Astrocyte of the spinal cord (primary cell): ENCODE measurements at regions not wholly inside any gene's neighbourhood (a gene's known extent, or its start where the extent isn't known, plus 50 kb on each side); places are given as distances from the start of the nearest gene placed in this dataset.

ENCODE experiments used
- DNase-seq: peaks from one replicate; pipeline ENCODE4 v3.0.0; 2011; ENCODE audit warnings: low read depth, low spot score
- H3K4me3 ChIP-seq: 2 replicates; pipeline ENCODE4 v1.5.1; 2011; ENCODE audit warnings: low read depth, mild to moderate bottlenecking, low read length, moderate library complexity
- in situ Hi-C: cut with HindIII; loops from 2 replicates; pipeline ENCODE4 v1.10.0; 2017; ENCODE audit warnings: low sequenced_read_pairs
- TF ChIP-seq, protein P1 (sequence below): IDR thresholded peaks from 2 replicates; pipeline ENCODE4 v1.5.1; 2012; ENCODE audit warnings: low read depth, mild to moderate bottlenecking, low read length, inconsistent platforms

GRCh38 chr4:107130157-107130556, 94.0 kb upstream of the DKK2 start:
- in situ Hi-C loops = no loop called here
- no peak overlapping the region for H3K4me3 ChIP-seq
- no peak for DNase-seq
- TF ChIP-seq, protein P1, sequence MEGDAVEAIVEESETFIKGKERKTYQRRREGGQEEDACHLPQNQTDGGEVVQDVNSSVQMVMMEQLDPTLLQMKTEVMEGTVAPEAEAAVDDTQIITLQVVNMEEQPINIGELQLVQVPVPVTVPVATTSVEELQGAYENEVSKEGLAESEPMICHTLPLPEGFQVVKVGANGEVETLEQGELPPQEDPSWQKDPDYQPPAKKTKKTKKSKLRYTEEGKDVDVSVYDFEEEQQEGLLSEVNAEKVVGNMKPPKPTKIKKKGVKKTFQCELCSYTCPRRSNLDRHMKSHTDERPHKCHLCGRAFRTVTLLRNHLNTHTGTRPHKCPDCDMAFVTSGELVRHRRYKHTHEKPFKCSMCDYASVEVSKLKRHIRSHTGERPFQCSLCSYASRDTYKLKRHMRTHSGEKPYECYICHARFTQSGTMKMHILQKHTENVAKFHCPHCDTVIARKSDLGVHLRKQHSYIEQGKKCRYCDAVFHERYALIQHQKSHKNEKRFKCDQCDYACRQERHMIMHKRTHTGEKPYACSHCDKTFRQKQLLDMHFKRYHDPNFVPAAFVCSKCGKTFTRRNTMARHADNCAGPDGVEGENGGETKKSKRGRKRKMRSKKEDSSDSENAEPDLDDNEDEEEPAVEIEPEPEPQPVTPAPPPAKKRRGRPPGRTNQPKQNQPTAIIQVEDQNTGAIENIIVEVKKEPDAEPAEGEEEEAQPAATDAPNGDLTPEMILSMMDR = no peak

- H3K4me3 ChIP-seq = no peak overlapping the region
- TF ChIP-seq, protein P1 = no peak
- DNase-seq = no peak
- in situ Hi-C loops = no loop called here
Measured at GRCh38 chr4:107129611-107130010, 93.5 kb upstream of the DKK2 start.

GRCh38 chr4:107129076-107129475, 93.0 kb upstream of the DKK2 start:
- no peak overlapping the region for H3K4me3 ChIP-seq
- in situ Hi-C loops = no loop called here
- DNase-seq = no peak
- TF ChIP-seq, protein P1 = no peak

DNA sequence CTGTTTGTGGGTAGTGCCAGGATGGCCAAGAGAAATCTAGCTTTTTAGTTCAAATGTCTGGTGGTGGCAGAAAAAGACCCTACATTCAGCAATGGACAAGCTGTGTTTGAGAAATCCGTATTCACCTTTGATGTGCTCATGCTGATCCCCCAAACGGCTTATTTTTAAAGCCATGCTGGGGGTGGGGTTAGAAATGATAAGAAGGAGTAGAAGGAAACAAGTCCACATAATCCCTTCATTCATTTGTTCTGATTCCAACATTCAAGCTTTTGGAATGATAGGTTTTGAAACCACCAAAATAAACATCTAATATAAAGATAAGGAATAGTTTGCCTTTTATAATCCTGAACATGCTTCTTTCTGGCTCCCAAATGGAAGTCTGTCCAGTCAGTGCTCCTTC, 92.0 kb upstream of the DKK2 start:
- in situ Hi-C loops = no loop called here
- no peak overlapping the region for H3K4me3 ChIP-seq
- no peak for DNase-seq
- TF ChIP-seq, protein P1 = no peak

GRCh38 chr4:107125496-107125895, 89.4 kb upstream of the DKK2 start:
- TF ChIP-seq, protein P1 = no peak
- DNase-seq = no peak
- H3K4me3 ChIP-seq = no peak overlapping the region
- in situ Hi-C loops = no loop called here

- TF ChIP-seq, protein P1 = no peak
- in situ Hi-C loops = no loop called here
- DNase-seq = no peak
- no peak overlapping the region for H3K4me3 ChIP-seq
Measured at GRCh38 chr4:107122736-107123135, 86.6 kb upstream of the DKK2 start.

GRCh38 chr4:107120661-107121060, 84.5 kb upstream of the DKK2 start:
- TF ChIP-seq, protein P1 = no peak
- H3K4me3 ChIP-seq = no peak overlapping the region
- in situ Hi-C loops = no loop called here
- no peak for DNase-seq
